ENCODE measurements at regions not wholly inside any gene's neighbourhood (a gene's known extent, or its start where the extent isn't known, plus 50 kb on each side); places are given as distances from the start of the nearest gene placed in this dataset.

DNA sequence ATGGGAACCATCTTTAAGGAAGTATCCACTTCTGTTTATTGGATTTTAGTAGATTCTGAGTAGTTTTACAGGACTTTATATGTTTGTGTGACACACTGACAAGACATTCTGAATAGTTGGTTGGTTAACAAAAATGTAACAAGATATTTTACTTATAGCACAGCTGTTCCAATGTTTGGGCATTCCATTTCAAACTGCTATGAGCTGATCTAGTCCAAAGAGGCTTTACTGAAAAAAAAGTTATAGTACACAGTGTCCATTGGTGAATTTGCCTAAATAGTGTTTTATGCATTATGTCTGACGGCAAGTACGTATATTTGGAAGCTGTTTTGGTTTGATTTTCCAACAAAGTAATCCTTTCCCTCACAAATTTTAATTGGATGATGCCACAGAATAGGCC lies 99.1 kb downstream of the SAMD9 start:
- TF ChIP-seq, protein P1, sequence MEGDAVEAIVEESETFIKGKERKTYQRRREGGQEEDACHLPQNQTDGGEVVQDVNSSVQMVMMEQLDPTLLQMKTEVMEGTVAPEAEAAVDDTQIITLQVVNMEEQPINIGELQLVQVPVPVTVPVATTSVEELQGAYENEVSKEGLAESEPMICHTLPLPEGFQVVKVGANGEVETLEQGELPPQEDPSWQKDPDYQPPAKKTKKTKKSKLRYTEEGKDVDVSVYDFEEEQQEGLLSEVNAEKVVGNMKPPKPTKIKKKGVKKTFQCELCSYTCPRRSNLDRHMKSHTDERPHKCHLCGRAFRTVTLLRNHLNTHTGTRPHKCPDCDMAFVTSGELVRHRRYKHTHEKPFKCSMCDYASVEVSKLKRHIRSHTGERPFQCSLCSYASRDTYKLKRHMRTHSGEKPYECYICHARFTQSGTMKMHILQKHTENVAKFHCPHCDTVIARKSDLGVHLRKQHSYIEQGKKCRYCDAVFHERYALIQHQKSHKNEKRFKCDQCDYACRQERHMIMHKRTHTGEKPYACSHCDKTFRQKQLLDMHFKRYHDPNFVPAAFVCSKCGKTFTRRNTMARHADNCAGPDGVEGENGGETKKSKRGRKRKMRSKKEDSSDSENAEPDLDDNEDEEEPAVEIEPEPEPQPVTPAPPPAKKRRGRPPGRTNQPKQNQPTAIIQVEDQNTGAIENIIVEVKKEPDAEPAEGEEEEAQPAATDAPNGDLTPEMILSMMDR (IDR thresholded peaks at IDR 0.05) = no peak
- TF ChIP-seq POLR2AphosphoS5 (IDR thresholded peaks at IDR 0.05) (no peak), POLR2A (IDR thresholded peaks at IDR 0.05) (no peak), EP300 (IDR thresholded peaks at IDR 0.05) (no peak)
